CD14-positive monocyte (primary cell): ENCODE measurements at regions not wholly inside any gene's neighbourhood (a gene's known extent, or its start where the extent isn't known, plus 50 kb on each side); places are given as distances from the start of the nearest gene placed in this dataset.

ENCODE experiments used
- DNase-seq, 3 donors: peaks; one replicate each; pipeline ENCODE4 v3.0.0-alpha.2; 2011 to 2022
- H2AFZ ChIP-seq: 2 replicates; pipeline ENCODE4 v1.6.0; 2012; ENCODE audit warnings: mild to moderate bottlenecking, low read depth, low read length, inconsistent platforms; ENCODE audit not compliant: insufficient read depth, poor library complexity, severe bottlenecking
- H3K27ac ChIP-seq, 2 donors: 1 replicate in 1 of 2; 2 replicates in 1 of 2; pipeline ENCODE4 v1.5.1; 2012 to 2013; ENCODE audit warnings: low read length in 2 of 2, control low read depth in 1 of 2, inconsistent platforms in 1 of 2, low read depth in 1 of 2, mild to moderate bottlenecking in 1 of 2
- H3K27me3 ChIP-seq, 2 donors: one replicate each; pipeline versions ENCODE4 v1.6.0 to v1.6.1; 2011 to 2013; ENCODE audit warnings: low read length in 2 of 2; ENCODE audit not compliant: control insufficient read depth in 2 of 2, insufficient read depth in 2 of 2
- H3K36me3 ChIP-seq, 2 donors: replicated peaks in 1 of 2; 1 replicate in 1 of 2; 2 replicates in 1 of 2; pipeline versions ENCODE4 v1.5.1 to v1.6.1; 2012 to 2013; ENCODE audit warnings: low read length in 2 of 2, control low read depth in 1 of 2, inconsistent platforms in 1 of 2, mild to moderate bottlenecking in 1 of 2; ENCODE audit not compliant: insufficient read depth in 2 of 2, control insufficient read depth in 1 of 2
- H3K4me1 ChIP-seq, 2 donors: 1 replicate in 1 of 2; 2 replicates in 1 of 2; pipeline versions ENCODE4 v1.5.1 to v1.6.1; 2012 to 2013; ENCODE audit warnings: low read length in 2 of 2, control low read depth in 1 of 2, inconsistent platforms in 1 of 2, mild to moderate bottlenecking in 1 of 2, moderate library complexity in 1 of 2; ENCODE audit not compliant: insufficient read depth in 2 of 2, control insufficient read depth in 1 of 2
- H3K4me2 ChIP-seq: replicated peaks from 2 replicates; pipeline ENCODE3; 2012; ENCODE audit warnings: low read length, moderate library complexity, mild to moderate bottlenecking; ENCODE audit not compliant: poor library complexity, severe bottlenecking; ENCODE audit errors: extremely low read depth
- H3K4me3 ChIP-seq, 3 experiments: fragments of 200-600 bp in 1 of 3; sonication (generic) in 1 of 3; replicated peaks in 1 of 3; 1 replicate in 2 of 3; 2 replicates in 1 of 3; pipeline ENCODE4 v1.5.1; 2011 to 2013; ENCODE audit warnings: low read length in 3 of 3, mild to moderate bottlenecking in 3 of 3, control low read depth in 2 of 3, low read depth in 2 of 3, inconsistent platforms in 1 of 3, moderate library complexity in 1 of 3
- H3K79me2 ChIP-seq: 2 replicates; pipeline ENCODE4 v1.6.0; 2012; ENCODE audit warnings: mild to moderate bottlenecking, control low read depth, inconsistent platforms, low read length, moderate library complexity; ENCODE audit not compliant: insufficient read depth
- H3K9ac ChIP-seq: 2 replicates; pipeline ENCODE4 v1.6.0; 2017; ENCODE audit warnings: low read length, mild to moderate bottlenecking; ENCODE audit not compliant: insufficient read depth, poor library complexity, severe bottlenecking
- H3K9me3 ChIP-seq, 2 donors: replicated peaks in 1 of 2; 1 replicate in 1 of 2; 2 replicates in 1 of 2; pipeline versions ENCODE4 v1.5.1 to v1.6.1; 2012 to 2013; ENCODE audit warnings: low read length in 2 of 2, control low read depth in 1 of 2; ENCODE audit not compliant: control insufficient read depth in 1 of 2, insufficient read depth in 1 of 2
- H4K20me1 ChIP-seq: 2 replicates; pipeline ENCODE4 v1.6.0; 2012; ENCODE audit warnings: mild to moderate bottlenecking, low read length, control low read depth, moderate library complexity; ENCODE audit not compliant: insufficient read depth
- H3K27ac Mint-ChIP-seq, 7 donors: one replicate each; pipeline ENCODE4 v1.8.0; 2020; ENCODE audit warnings: mild to moderate bottlenecking in 7 of 7, mixed read lengths in 7 of 7, moderate library complexity in 6 of 7, inconsistent platforms in 2 of 7
- H3K27me3 Mint-ChIP-seq, 3 donors: one replicate each; pipeline ENCODE4 v1.8.0; 2021 to 2022; ENCODE audit warnings: low read depth in 3 of 3, mild to moderate bottlenecking in 3 of 3, mixed read lengths in 3 of 3, moderate library complexity in 3 of 3, inconsistent platforms in 1 of 3
- H3K36me3 Mint-ChIP-seq, 2 donors: one replicate each; pipeline ENCODE4 v1.8.0; 2020; ENCODE audit warnings: mixed read lengths in 2 of 2, inconsistent platforms in 1 of 2, mild to moderate bottlenecking in 1 of 2
- H3K4me1 Mint-ChIP-seq: one replicate; pipeline ENCODE4 v1.8.0; 2020; ENCODE audit warnings: mild to moderate bottlenecking, mixed read lengths
- H3K4me3 Mint-ChIP-seq, 2 donors: one replicate each; pipeline ENCODE4 v1.8.0; 2020; ENCODE audit warnings: mild to moderate bottlenecking in 2 of 2, mixed read lengths in 2 of 2, moderate library complexity in 1 of 2
- H3K9me3 Mint-ChIP-seq, 7 donors: one replicate each; pipeline ENCODE4 v1.8.0; 2020 to 2022; ENCODE audit warnings: mixed read lengths in 7 of 7, mild to moderate bottlenecking in 6 of 7, moderate library complexity in 6 of 7, inconsistent platforms in 2 of 7
- WGBS: methylation state at CpG from one replicate; pipeline ENCODE4 v1.1.5; 2013; ENCODE audit warnings: missing lambda C conversion rate; ENCODE audit not compliant: insufficient coverage; 5-methylcytosine and 5-hydroxymethylcytosine counted together
- intact Hi-C, 2 donors: fragments of 100-400 bp; cut with micrococcal nuclease; formaldehyde crosslinking; loops; one replicate each; pipeline versions ENCODE4 v1.15.0 to v1.15.1; 2023
- TF ChIP-seq, protein P1 (sequence below): fragments of 200-600 bp; IDR thresholded peaks from one replicate; pipeline ENCODE4 v1.8.0; 2022; ENCODE audit warnings: antibody characterized with exemption, mild to moderate bottlenecking

DNA sequence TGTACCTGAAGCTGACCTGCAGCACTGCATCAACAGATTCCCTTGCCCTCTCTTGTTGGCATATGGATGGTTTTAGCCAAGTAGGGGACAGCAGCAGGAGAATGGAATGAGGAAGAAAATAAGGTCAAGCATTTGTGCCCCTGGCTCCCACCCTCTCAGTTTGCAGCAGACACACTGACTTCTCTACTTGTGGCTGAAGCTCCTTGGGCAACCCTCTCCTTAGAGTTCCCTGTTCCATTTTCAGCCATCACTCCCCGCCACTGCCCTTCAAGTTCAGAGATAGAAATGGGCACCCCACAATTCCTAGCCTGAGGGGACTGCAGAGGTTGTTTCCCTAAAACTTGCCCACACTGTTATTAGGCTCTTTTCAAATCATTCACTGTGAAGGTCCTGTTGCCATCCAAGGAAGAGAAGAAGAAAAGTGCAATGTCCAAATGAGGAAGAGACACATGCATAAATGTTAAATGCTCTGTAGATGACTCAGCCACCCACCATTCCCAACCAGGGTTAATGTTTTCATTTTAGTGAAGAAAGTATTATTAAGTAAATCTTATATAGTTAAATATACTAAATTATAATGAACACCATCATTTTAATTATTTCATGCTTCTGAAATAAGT is 295.9 kb upstream of the UBE2E2 start:
- intact Hi-C loops = no loop called here
- no peak for DNase-seq
- Histone ChIP-seq H3K4me3 (no peak overlapping the region), H3K36me3 (no peaks in the 10 kb centered on the region), H3K27ac (no peak overlapping the region), H3K9ac (no peak overlapping the region), H3K27me3 (no peaks in the 10 kb centered on the region), H2AFZ (no peak overlapping the region), H4K20me1 (no peaks in the 10 kb centered on the region), H3K4me1 (no peaks in the 10 kb centered on the region), H3K79me2 (no peaks in the 10 kb centered on the region), H3K4me2 (no peak overlapping the region), H3K9me3 (peaks cover 0 to 2% of the 10 kb centered on the region in 2 donors)
- Mint-ChIP-seq H3K4me3 (no peak overlapping the region), H3K27ac (no peak overlapping the region), H3K9me3 (peaks cover 0 to 7% (median 3%) of the 10 kb centered on the region in 7 donors), H3K27me3 (peaks cover 0 to 1% (median 0%) of the 10 kb centered on the region in 3 donors), H3K4me1 (peaks cover 2% of the 10 kb centered on the region), H3K36me3 (no peaks in the 10 kb centered on the region)
- TF ChIP-seq, protein P1, sequence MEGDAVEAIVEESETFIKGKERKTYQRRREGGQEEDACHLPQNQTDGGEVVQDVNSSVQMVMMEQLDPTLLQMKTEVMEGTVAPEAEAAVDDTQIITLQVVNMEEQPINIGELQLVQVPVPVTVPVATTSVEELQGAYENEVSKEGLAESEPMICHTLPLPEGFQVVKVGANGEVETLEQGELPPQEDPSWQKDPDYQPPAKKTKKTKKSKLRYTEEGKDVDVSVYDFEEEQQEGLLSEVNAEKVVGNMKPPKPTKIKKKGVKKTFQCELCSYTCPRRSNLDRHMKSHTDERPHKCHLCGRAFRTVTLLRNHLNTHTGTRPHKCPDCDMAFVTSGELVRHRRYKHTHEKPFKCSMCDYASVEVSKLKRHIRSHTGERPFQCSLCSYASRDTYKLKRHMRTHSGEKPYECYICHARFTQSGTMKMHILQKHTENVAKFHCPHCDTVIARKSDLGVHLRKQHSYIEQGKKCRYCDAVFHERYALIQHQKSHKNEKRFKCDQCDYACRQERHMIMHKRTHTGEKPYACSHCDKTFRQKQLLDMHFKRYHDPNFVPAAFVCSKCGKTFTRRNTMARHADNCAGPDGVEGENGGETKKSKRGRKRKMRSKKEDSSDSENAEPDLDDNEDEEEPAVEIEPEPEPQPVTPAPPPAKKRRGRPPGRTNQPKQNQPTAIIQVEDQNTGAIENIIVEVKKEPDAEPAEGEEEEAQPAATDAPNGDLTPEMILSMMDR = no peak
- WGBS = no CpG with 5 or more reads among the region's 1 CpG

DNA sequence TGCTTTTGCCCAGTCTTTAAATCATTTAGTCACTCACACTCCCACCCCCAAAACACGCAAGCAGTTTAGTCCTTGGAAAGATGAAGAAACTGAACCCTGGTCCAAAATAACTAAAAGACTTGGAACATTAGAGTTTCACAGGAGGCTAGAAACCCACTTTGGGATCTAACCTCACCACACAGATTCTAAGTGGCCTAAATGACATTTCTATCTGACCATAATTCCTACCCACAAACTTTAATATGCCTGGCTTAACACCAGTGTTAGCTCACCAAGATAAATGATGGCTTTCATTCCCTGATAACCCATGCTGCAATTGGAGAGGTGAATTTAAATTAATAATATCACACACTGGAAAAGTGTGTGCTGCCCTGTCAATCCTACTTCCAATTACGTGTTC is 295.3 kb upstream of the UBE2E2 start:
- no peak overlapping the region for H3K4me3 Mint-ChIP-seq

More for the DNA sequence above, 295.3 kb upstream of the UBE2E2 start:
- no peaks in the 10 kb centered on the region for H3K79me2 ChIP-seq
- peaks cover 0 to 1% (median 0%) of the 10 kb centered on the region in 3 donors for H3K27me3 Mint-ChIP-seq
- H2AFZ ChIP-seq = no peak overlapping the region
- H3K4me1 Mint-ChIP-seq = peaks cover 2% of the 10 kb centered on the region
- no peaks in the 10 kb centered on the region for H3K4me1 ChIP-seq
- no peak for DNase-seq
- H3K27ac ChIP-seq = no peak overlapping the region
- intact Hi-C loops = no loop called here
- WGBS = 100% methylated on average over 1 of the region's 2 CpGs
- H3K36me3 Mint-ChIP-seq = no peaks in the 10 kb centered on the region
- H3K27me3 ChIP-seq = no peaks in the 10 kb centered on the region
- no peaks in the 10 kb centered on the region for H3K9me3 ChIP-seq
- peaks cover 0 to 7% (median 3%) of the 10 kb centered on the region in 7 donors for H3K9me3 Mint-ChIP-seq
- no peak overlapping the region for H3K27ac Mint-ChIP-seq
- H3K9ac ChIP-seq = no peak overlapping the region
- TF ChIP-seq, protein P1 = no peak
- H3K36me3 ChIP-seq = no peaks in the 10 kb centered on the region
- no peak overlapping the region for H3K4me3 ChIP-seq
- no peak overlapping the region for H3K4me2 ChIP-seq
- no peaks in the 10 kb centered on the region for H4K20me1 ChIP-seq
